ENCODE measurements at regions not wholly inside any gene's neighbourhood (a gene's known extent, or its start where the extent isn't known, plus 50 kb on each side); places are given as distances from the start of the nearest gene placed in this dataset.
A peak's percentile ranks its signal among the peaks of the same experiment; 100 is the strongest.

- DNase-seq (ENCODE audit: low spot score): no peak
Observed at GRCh38 chr11:8340296-8340695, 76.6 kb upstream of the LMO1 start.

- DNase-seq (ENCODE audit: low spot score): no peak
Observed at GRCh38 chr11:8339592-8340022, 75.9 kb upstream of the LMO1 start.

DNA sequence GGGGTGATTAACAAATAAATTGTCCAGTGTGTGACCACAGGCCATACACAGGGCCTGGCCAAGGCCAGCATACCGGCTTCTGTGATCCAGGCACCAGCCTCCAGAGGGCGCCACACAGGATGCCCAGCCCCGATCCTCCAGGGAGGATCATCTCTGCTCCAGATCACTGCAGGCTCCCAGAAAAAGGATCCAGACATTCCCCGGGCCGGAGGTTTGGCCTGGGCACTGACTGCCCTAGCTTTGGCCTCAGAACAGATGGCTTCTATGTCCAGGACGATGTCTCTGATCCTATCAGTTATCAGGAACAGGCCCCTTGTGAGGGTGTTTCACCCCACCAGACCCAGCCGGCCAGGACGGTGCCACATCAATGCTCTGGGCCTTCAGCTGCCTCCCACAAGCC is 74.5 kb upstream of the LMO1 start:
- peak; percentile 42 for DNase-seq (ENCODE audit: low spot score)

DNA sequence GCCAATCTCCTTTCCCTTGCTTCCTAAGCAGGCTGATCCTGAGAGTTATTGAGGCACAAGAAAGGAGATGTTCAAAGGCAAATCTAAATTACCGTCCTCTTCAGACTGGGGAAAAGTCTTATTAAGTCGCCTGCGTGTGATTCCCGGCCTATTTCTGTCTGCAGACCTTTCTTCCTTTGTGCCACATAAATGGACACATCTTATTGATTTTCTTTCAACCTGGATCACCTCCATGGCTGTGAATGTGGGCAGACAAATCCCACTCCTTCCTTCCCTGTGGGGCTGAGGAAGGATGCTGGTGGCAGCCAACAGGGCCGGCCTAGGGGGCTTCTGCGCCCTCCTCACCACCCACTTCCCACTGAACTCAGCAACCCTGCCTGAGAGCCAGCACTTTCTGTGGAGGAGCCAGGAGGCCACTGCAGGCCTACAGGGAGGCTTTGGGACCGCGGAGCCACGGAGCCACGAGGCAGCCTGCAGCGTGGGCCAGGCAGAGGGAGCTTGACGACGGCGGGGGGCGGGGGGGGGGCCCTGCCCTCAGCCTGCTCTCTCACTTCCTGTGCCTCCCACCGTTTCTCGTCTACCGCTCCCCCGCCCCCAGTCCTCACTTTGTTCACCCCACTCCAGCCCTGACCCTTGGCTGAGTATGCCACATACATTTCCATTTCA is 73.6 kb upstream of the LMO1 start:
- no peak for DNase-seq (ENCODE audit: low spot score)

GRCh38 chr11:8336356-8337129 is 72.9 kb upstream of the LMO1 start:
- no peak for DNase-seq (ENCODE audit: low spot score)

DNA sequence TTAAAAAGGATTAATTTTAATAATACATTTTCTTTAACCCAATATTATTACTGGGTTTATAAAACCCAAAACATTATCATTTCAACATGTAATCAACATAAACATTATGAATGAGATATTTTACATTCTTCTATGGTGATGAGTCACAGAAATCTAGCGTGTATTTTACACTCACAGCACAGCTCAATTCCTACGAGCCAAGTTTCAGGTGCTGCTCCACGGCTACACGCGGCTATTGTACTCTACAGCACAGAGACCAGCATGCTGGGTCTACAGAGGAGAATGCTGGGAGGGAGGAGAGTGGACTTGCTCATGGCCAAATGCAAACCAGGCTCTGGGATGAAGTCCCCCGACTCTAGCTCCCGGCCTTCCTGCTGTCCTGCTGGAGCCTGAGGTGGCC is 72.0 kb upstream of the LMO1 start:
- no peak for DNase-seq (ENCODE audit: low spot score)

GRCh38 chr11:8335186-8335585 is 71.5 kb upstream of the LMO1 start:
- no peak for DNase-seq (ENCODE audit: low spot score)

- no peak for DNase-seq (ENCODE audit: low spot score)
Observed at GRCh38 chr11:8333811-8334401, 70.2 kb upstream of the LMO1 start.

- no peak for DNase-seq (ENCODE audit: low spot score)
Observed at GRCh38 chr11:8333376-8333775, 69.7 kb upstream of the LMO1 start.

DNA sequence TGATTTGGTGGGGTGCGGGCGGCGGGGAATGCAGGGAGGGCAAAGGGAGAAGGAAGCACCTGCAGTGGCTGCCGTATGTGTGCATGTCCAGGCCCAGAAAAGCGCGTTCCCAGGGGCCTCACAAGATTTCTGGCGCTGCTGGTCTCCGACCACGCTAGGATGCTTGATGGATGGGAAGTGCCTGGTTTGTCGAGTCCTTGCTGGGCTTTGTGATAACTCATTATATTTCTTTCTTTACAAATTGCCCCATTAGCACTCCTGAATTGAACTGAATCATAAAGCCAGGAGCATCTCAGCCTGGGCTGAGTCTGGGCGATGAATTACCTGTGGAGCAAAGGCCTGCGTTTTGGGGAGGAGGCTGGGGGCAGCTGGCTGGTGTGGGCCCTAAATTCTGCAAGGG is 69.2 kb upstream of the LMO1 start:
- DNase-seq (ENCODE audit: low spot score): no peak

DNA sequence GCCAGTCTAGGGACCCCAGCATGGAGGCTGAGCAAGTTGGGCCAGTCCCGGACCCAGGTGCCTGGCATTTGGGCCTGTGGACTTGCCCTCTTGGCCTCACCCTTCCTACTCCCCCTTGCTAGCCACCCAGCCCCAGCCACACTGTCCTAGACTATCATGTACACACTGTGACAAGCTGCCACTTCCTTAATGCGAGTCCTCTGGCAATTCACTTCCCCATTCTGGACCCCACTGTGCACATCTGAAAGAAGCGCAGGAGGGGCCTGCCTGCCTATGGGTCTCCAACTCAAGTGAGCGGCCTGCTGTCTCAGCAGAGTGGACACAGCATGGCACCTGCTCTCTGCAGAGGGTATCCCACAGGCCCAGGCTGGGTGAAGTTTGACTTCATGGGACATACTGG is 68.5 kb upstream of the LMO1 start:
- peak; percentile 9 for DNase-seq (ENCODE audit: low spot score)

GRCh38 chr11:8331767-8332166 is 68.1 kb upstream of the LMO1 start:
- no peak for DNase-seq (ENCODE audit: low spot score)

- no peak for DNase-seq (ENCODE audit: low spot score)
Observed at GRCh38 chr11:8330896-8331295, 67.2 kb upstream of the LMO1 start.

DNA sequence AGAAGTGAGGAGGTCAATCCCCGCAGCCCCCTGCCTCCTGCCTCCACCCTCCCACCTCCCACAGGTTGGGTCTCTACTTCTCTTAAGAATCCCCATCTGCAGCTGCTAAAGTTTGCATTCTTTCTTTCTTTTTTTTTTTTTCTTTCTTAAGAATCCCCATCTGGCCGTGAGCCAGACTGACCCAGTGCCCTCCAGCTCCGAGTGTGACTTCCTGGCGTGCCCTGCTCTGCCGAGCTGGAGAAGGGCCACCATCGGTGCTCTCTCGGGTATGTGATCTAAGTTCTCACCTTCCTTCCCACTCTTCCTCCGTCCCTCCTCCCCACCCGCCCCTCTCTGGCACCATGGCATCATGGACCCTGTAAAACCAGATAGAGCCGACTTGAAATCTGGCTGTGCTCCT is 66.7 kb upstream of the LMO1 start:
- no peak for DNase-seq (ENCODE audit: low spot score)

- no peak for DNase-seq (ENCODE audit: low spot score)
Observed at GRCh38 chr11:8329847-8330361, 66.2 kb upstream of the LMO1 start.

DNA sequence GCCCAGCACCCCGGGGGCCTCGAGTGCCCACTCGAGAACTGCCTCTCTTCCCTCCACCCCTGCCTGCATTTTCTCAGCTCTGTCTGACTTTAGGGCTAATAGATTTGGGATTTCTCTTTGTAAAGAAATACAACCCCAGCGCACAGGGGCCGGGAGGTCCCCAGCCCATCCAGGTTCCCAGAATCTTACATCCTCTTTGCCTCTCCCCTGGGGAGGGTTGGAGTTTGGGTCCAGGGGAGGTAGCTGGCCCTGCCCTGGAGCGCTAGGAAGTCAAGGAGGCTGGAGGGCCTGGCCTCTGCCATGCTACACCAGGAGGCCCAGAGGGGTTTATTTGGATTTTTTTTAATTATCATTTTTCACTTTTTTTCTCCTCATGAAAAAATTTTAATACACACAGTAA is 65.7 kb upstream of the LMO1 start:
- DNase-seq (ENCODE audit: low spot score): no peak

DNA sequence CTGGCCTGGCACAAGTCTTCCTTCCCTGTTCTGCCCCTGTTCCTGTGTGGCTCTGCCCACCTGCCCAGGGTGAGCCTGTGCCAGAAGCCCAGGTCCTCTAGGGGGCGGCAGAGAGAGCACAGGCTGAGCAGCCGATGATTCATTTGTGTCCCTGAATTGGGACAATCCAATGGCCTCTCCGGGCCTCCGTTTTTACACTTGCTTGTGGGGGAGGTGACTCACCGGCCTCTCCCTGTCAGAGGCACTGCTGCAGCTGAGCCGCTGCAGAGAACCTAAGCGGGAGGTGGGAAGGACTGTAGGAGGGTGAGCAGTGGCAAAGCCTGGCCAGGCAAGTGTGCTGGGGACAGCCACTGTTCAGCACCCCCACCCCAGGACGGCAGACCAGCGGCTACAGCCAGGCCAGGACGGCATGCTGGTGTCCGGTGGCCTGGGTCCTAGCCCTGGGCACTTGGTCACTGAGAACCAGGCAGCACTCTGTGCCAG is 65.2 kb upstream of the LMO1 start:
- peak; percentile 77 for DNase-seq (ENCODE audit: low spot score)

- DNase-seq (ENCODE audit: low spot score): no peak
Observed at GRCh38 chr11:8328231-8328794, 64.6 kb upstream of the LMO1 start.

DNA sequence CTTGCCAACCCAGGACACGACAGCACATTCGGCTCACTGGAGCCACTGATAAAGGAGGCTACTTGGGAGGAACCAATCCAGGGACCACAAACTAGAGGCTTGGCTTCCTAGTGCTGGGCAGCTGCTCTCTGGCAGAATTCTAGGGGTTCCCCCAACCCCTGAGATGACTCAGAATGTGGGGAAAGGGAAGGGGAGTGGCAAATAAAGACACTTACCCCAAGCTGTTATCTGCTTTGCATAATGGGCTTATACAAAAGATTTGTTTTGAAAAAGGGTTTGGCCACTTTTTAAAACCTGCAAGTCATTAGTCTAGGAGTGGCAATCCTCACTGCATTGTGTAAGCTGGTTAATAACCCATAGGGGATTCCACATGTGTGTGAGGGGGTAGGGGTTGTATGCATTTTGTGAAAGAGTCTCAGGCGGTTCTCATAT is 64.1 kb upstream of the LMO1 start:
- DNase-seq (ENCODE audit: low spot score): no peak

DNA sequence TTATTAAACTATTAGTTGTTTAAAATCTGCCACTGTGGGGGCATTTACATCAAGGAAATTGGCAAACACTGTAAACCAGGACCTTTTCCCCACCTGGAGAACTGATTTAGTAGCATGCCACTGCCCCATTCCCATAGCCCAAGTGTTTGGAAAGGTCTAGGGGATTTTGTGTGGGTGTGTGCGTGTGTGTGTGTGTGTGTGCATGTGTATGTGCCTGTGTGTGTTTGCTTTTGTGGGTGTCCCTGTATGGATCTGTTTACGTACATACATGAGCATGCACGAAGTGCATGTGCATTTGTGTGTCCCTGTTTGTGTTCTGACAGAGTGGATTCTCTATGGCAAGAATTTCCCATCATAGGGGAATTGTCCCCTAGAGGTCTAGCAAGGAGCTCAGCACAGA is 62.7 kb upstream of the LMO1 start:
- DNase-seq (ENCODE audit: low spot score): no peak

DNA sequence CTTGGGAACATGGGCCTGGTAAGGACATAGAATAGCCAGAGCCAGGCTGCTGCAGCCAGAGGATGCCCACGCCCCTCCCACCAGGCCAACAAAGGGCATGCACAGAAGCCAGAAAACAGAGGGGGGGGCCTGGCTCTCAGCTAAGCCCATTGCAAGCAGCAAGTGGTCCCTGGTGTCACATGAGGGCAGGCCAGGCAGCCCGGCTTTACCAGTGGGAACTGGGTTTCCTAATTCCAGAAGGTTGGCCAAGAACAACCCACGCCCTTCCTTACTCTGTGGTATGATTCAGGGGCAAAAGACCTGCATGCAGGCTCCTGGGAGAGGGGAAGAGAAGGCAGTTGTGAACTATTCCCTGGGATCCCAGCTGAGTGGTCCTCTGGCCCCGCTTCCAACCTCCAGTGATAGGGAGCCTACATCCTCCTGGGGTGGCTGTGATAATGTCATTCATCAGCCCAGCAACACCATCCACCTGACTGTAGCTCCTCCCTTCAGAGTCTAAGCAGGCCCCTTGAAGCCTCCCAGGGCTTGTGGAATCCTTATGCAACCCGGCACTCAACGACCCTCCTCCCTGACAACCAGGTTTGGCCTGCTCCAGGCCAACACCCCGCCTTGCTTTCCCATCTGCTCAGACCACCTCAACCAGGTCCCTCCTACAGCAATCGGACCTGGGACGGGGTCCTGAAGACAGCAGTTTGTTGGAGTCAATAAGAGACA is 62.1 kb upstream of the LMO1 start:
- no peak for DNase-seq (ENCODE audit: low spot score)
